Upper lobe of left lung (tissue), 4 donors: ENCODE measurements at regions not wholly inside any gene's neighbourhood (a gene's known extent, or its start where the extent isn't known, plus 50 kb on each side); places are given as distances from the start of the nearest gene placed in this dataset.

ENCODE experiments used
- CTCF ChIP-seq, 6 experiments: fragments of 450-650 bp in 4 of 6; fragments of 200-600 bp in 2 of 6; sonication (generic) in 2 of 6; IDR thresholded peaks; one replicate each; pipeline ENCODE4 v1.5.1; 2016 to 2019; ENCODE audit warnings: antibody characterized with exemption in 6 of 6
- EP300 ChIP-seq, 4 donors: sonication (generic); formaldehyde crosslinking; IDR thresholded peaks; one replicate each; pipeline ENCODE4 v1.5.1; 2017; ENCODE audit warnings: antibody characterized with exemption in 4 of 4, control low read depth in 2 of 4
- POLR2A ChIP-seq, 4 donors: fragments of 450-650 bp; IDR thresholded peaks; one replicate each; pipeline ENCODE4 v1.5.1; 2016 to 2017; ENCODE audit warnings: antibody characterized with exemption in 4 of 4, mild to moderate bottlenecking in 2 of 4

- no peak for TF ChIP-seq EP300 (IDR thresholded peaks at IDR 0.05)
- no peak for TF ChIP-seq CTCF (IDR thresholded peaks at IDR 0.05)
- no peak for TF ChIP-seq POLR2A (IDR thresholded peaks at IDR 0.05)
Measured at GRCh38 chr4:4923201-4923600, 63.7 kb downstream of the MSX1 start.
